Fibroblast of pulmonary artery (primary cell): ENCODE measurements at regions not wholly inside any gene's neighbourhood (a gene's known extent, or its start where the extent isn't known, plus 50 kb on each side); places are given as distances from the start of the nearest gene placed in this dataset.
"Not testable (repeated sequence)": the region's sequence is repeated elsewhere in the genome, so short reads cannot be mapped to it uniquely, and the experiment has no call there.

Source experiments
- DNase-seq: peaks from one replicate; pipeline ENCODE4 v3.0.0-alpha.2; 2010; ENCODE audit warnings: low read depth
- H3K4me3 ChIP-seq: replicated peaks from 2 replicates; pipeline ENCODE4 v1.5.1; 2011; ENCODE audit warnings: low read depth, mild to moderate bottlenecking, control low read depth, low read length, moderate library complexity
- TF ChIP-seq, protein P1 (sequence below): IDR thresholded peaks from 2 replicates; pipeline ENCODE4 v1.5.1; 2011; ENCODE audit warnings: mild to moderate bottlenecking, control low read depth, low read length, inconsistent platforms; ENCODE audit errors: missing control alignments

DNA sequence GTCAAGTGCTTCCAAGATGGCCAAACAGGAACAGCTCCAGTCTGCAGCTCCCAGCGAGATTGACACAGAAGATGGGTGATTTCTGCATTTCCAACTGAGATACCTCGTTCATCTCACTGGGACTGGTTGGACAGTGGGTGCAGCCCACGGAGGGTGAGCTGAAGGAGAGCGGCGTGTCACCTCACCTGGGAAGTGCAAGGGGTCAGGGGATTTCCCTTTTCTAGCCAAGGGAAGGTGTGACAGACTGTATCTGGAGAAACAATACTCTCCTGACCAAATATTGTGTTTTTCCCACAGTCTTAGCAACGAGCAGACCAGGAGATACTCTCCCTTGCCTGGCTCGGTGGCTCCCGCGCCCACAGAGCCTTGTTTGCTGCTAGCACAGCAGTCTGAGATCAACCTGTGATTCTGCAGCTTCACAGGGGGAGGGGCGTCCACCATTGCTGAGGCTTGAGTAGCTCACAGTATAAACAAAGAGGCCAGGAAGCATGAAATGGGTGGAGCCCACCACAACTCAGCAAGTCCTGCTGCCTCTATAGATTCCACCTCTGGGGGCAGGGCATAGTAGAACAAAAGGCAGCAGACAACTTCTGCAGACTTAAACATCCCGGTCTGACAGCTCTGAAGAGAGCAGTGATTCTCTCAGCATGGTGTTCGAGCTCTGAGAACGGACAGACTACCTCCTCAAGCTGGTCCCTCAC, 293.5 kb upstream of the SUCLG2 start:
- no peak overlapping the region for H3K4me3 ChIP-seq
- TF ChIP-seq, protein P1, sequence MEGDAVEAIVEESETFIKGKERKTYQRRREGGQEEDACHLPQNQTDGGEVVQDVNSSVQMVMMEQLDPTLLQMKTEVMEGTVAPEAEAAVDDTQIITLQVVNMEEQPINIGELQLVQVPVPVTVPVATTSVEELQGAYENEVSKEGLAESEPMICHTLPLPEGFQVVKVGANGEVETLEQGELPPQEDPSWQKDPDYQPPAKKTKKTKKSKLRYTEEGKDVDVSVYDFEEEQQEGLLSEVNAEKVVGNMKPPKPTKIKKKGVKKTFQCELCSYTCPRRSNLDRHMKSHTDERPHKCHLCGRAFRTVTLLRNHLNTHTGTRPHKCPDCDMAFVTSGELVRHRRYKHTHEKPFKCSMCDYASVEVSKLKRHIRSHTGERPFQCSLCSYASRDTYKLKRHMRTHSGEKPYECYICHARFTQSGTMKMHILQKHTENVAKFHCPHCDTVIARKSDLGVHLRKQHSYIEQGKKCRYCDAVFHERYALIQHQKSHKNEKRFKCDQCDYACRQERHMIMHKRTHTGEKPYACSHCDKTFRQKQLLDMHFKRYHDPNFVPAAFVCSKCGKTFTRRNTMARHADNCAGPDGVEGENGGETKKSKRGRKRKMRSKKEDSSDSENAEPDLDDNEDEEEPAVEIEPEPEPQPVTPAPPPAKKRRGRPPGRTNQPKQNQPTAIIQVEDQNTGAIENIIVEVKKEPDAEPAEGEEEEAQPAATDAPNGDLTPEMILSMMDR = no peak
- DNase-seq = no peak

DNA sequence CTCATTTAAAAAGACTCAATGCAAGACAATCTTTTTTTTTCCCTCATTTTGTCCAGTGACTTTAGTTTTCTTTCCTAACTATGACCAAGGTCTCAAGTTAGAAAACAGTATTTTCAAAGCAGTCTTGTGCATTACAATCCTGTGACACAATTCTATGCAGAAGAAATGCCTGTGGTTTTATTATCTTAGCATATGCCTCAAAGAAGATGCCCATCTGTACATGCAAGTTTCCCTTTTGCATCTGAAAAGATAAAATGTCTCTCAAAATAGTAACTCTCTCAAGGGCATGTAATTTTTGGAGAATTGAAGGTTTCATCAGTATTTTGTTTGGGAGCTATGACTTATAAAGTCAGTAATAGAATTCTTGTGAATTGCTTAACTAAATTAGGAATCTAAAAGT, 292.0 kb upstream of the SUCLG2 start:
- TF ChIP-seq, protein P1 = no peak
- DNase-seq = peak; percentile 9
- no peak overlapping the region for H3K4me3 ChIP-seq

- TF ChIP-seq, protein P1 = no peak
- DNase-seq = no peak
- no peak overlapping the region for H3K4me3 ChIP-seq
Measured at GRCh38 chr3:67943546-67943945, 289.1 kb upstream of the SUCLG2 start.

DNA sequence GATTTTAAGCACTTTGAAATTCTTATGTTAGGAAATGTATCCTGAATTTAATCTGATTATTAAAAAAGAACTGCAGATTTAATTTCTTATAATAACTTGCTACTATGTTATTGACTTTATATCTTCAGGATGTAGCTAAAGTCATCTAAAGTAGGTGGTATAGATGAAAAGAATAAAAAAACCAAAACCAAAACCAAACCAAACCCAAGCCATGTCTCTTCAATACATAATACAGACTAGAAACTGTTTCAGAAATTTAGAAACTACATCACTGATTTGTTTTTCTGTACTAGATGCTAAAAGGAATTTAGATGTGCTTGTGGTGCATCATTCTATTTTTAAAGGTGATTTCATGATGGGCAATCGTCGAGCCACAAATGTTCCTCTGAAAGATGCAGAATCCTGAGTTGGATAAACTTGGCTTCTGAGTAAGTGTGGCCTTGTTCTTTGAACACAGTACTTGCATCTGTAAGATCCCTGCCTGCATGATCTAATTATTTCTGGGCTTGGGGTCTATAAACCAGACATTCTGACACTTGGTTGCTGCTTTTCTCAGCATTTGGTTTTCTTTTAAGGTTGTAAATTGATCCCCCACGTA, 287.1 kb upstream of the SUCLG2 start:
- H3K4me3 ChIP-seq = no peak overlapping the region
- no peak for DNase-seq
- TF ChIP-seq, protein P1 = no peak

DNA sequence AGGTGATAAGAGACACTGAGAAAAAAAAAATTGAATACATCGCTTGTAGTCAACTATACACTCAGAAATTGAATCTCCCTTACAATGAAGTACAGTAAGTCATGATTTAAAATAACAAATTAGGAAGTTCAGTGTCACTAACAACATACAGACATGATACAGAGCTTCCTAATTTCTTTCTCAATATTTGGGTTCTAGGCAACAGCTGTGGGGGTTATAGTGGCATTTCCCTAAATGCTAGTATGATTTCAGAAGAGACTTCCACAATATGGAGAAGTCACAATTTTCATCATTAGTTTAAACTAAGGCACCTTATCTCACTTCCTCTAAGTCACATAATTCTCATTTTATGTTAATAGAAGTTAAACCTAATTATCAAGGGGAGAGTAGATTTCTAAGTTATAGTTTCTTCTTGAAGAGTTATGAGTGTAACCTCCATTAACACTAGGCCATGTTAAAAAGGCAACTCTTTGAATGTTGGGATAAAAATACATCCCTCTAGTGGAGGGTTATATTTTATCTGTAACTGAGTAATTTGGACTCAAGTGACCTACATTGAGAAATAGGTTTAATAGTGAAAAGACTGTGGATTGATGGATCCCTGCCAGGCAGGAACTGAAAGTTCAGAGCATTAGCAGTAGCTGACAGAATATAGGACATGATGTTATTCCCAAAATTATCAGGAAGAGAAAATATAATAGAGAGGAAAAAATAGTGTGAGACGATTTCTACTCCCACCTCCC, 286.0 kb upstream of the SUCLG2 start:
- H3K4me3 ChIP-seq = no peak overlapping the region
- TF ChIP-seq, protein P1 = no peak
- peak; percentile 5 for DNase-seq

- DNase-seq = no peak
- TF ChIP-seq, protein P1 = no peak
- no peak overlapping the region for H3K4me3 ChIP-seq
Measured at GRCh38 chr3:67937498-67938118, 283.2 kb upstream of the SUCLG2 start.

DNA sequence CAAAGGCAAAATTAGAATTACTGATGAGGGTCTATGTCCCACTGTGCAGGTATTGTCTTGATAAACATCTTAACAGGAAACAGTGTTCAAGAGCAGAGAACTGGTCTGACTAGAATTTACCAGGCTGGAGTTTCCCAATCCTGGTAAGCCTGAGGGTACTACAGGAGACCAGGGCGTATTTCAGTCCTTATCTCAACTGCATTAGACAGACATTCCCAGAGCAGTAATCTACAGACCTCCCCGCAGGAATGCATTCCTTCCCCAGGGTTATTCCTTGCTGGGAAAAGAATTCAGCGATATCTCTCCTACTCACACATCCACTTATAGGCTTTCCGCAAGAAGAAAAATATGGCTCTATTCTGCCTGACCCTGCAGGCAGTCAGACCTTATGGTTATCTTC, 276.0 kb upstream of the SUCLG2 start:
- not testable (repeated sequence) for H3K4me3 ChIP-seq, DNase-seq
